ENCODE measurements at regions not wholly inside any gene's neighbourhood (a gene's known extent, or its start where the extent isn't known, plus 50 kb on each side); places are given as distances from the start of the nearest gene placed in this dataset.

GRCh38 chr9:99309141-99309939, 87.3 kb downstream of the SEC61B start:
- TF ChIP-seq, protein P1, sequence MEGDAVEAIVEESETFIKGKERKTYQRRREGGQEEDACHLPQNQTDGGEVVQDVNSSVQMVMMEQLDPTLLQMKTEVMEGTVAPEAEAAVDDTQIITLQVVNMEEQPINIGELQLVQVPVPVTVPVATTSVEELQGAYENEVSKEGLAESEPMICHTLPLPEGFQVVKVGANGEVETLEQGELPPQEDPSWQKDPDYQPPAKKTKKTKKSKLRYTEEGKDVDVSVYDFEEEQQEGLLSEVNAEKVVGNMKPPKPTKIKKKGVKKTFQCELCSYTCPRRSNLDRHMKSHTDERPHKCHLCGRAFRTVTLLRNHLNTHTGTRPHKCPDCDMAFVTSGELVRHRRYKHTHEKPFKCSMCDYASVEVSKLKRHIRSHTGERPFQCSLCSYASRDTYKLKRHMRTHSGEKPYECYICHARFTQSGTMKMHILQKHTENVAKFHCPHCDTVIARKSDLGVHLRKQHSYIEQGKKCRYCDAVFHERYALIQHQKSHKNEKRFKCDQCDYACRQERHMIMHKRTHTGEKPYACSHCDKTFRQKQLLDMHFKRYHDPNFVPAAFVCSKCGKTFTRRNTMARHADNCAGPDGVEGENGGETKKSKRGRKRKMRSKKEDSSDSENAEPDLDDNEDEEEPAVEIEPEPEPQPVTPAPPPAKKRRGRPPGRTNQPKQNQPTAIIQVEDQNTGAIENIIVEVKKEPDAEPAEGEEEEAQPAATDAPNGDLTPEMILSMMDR (IDR thresholded peaks at IDR 0.05; ENCODE audit: low read length): no peak
- no peak for TF ChIP-seq EZH2 (IDR thresholded peaks at IDR 0.05; ENCODE audit: borderline replicate concordance, low read length)
